NCI-H2227 (cell line): ENCODE measurements at regions not wholly inside any gene's neighbourhood (a gene's known extent, or its start where the extent isn't known, plus 50 kb on each side); places are given as distances from the start of the nearest gene placed in this dataset.
"Not testable (repeated sequence)": the region's sequence is repeated elsewhere in the genome, so short reads cannot be mapped to it uniquely, and the experiment has no call there.

ENCODE experiments used
- DNase-seq: peaks from one replicate; lab custom pipeline; 2025; ENCODE audit not compliant: unreplicated experiment; lab: John Stamatoyannopoulos, UW

DNA sequence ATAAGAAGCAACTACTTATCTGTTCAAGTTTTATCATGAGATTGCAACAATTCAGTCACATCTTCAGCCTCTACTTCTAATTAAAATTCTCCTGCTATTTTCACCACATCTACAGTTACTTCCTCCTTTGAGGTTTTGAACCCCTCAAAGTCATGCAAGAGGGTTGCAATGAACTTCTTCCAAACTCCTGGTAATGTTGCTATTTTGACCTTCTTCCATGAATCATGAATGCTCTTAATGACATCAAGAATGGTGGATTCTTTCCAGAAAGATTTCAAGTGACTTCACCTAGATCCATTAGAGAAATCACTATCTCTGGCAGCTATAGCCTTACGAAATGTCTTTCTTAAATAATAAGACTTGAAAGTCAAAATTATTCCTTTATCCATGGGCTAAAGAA lies 1052.8 kb upstream of the NRXN1 start:
- no peak for DNase-seq

DNA sequence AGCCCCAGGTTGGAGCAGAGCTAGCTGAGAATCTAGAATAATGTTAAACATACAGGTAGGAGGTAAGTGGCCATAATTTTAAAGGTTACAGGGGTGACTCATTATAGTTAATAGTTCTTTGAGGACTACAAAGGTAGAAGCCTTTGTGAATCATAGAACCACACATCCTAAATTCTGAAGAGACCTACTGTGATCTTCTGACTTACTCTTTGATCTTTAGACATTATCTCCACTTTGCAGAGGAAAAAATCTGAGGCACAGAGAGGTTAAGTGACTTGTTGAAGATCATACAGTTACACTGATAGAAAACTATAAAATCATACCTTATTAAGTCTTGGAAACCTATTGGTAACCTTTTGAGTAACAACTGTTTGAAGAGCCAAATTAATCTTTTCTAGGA lies 1051.3 kb upstream of the NRXN1 start:
- no peak for DNase-seq

DNA sequence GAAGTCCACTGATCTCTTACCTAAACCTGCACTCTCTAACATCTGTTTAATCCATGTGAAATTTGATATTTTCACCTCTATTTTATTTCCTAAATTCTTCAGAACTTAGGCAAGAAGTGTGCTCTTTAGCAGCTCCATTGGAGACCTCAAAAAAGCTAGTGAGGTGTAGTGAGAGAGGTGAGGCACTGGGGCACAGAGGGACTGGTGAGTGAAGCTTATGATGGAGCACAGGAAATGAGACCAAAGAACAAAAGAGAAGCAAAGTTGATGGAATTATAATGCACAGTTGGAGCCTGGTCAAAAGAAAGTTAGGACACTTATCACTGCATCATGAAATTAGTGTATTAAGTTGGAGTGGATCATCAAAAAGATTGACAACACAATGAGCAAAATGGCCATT lies 1050.7 kb upstream of the NRXN1 start:
- DNase-seq = no peak

DNA sequence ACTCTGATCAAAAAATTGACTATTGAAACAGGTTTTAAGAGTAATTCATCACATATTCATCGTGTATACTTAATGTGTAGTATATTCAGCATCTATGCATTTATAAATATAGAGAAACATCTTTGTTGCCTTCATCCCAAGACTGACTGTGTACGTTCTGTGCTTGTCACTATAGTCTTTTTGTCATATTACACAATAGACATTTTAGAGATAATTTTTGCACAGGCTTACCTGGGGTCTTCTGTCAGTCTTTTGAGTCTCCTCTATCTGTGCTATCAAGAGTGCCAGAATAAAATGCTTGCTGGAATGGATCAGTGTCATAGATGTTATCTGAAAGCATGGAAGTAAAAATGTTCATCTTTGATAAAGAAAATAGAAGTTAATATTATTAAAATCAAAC lies 1047.7 kb upstream of the NRXN1 start:
- DNase-seq = no peak

DNA sequence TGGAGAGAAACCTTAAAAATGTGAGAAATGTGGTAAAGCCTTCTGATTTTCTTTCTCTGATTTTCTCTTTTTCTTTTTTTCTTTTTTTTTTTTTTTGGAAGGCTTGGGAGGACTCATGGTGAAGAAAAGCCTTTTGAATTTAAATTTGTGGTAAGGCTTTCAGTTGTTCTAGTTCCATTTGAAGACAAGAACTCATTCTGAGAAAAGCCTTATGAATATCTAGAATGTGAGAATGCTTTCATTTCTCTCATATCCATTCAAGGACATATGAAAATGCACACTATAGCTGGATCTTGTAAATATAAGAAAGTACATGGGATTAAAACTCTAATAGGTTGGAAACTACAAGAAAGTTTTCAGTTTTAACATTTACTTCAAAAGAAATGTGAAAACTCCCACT lies 1045.2 kb upstream of the NRXN1 start:
- no peak for DNase-seq

DNA sequence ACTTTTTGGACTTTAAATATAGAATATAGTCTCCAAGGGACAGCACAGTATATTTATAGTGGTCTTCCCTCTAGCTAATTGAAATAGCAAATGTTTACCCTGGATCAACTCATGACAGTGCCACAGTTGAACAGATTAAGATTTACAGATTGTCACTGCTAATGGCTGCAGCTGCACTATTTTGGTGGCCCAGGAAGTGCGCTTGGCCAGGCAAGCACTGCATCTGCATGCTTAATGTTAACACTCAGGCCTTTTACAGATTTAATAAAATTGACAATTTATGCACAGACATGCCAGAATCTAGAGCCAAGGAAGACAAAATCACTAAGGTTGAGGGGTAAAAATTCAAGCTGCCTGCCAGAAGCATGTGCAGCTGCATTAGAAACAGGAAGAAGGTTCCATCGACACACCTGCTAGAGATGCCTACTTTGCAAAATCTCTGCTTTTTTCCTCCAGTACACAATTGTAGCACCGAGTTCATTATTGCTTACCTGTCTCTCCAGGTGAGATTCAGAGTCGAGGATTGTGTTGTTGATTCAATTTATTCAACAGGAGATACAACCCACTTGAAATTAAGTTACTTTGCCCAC lies 1042.3 kb upstream of the NRXN1 start:
- no peak for DNase-seq

DNA sequence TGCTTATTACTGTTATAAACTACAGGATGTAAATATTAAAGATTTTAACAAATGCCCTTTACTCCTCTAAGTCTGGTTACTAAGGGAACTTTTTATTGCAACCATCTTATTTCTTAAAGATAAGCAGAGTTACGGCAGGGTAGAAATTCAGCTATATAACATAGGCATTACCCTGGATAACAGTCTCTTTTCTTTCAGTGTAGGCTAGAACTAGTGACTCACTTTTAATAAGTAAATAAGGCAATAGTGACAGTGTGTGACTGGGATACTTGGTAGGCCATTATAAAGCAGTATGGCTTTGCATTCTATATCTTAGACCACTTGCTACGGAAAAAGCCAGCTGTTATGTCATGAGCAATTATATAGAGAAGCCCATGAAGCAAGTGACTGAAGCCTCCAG lies 1041.0 kb upstream of the NRXN1 start:
- no peak for DNase-seq

DNA sequence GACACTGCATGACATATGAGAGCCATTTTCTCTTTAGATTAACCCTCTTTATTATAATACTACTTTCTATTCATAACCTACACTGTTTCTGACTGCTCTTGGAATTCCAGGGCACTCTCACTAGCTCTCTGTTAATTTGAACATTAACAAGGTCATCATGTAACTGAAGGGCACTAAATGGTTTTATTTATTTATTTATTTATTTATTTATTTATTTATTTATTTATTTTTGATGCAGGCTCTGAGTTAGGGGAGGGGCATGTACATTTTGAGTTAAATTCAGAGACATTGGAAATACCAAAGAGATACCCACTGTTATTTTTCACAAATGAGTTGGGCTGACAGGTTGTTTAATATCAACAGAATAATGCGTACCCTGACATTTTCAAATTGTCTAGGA lies 1038.7 kb upstream of the NRXN1 start:
- no peak for DNase-seq

DNA sequence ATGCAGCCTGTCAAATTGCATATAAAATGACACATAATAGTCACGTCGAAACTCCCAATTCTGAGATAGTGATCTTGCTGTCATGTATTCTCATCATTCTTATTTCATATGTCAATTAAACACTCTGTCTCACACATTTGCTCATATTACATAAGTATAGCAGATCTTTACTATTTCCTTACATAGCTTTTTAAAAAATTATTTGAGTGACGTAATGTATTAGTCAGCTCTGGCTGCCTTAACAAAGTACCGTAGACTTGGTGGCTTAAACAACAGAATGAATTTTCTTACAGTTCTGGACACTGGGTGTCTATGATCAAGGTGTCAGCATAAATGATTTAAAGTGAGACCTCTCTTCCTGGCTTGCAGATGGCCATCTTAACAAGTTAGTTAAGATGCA lies 1032.3 kb upstream of the NRXN1 start:
- no peak for DNase-seq

DNA sequence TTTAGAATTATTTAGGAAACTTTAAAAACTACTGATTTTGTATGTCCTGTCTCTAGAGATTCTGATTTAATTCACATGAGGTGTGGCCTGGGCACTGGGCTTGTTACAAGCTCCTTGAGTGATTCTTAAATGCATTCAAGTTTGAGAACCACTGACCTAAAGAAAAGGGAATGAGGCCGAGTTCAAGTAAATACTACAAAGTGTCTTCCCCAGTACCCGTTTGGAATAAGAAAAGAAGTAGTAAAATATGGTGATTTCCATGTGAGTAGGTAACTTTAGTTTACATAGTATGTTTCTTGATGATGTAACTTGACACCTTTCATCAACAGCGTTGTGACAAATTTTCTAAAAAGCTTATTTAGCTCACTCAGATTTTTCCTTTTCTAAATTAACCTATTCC lies 1022.9 kb upstream of the NRXN1 start:
- no peak for DNase-seq

DNA sequence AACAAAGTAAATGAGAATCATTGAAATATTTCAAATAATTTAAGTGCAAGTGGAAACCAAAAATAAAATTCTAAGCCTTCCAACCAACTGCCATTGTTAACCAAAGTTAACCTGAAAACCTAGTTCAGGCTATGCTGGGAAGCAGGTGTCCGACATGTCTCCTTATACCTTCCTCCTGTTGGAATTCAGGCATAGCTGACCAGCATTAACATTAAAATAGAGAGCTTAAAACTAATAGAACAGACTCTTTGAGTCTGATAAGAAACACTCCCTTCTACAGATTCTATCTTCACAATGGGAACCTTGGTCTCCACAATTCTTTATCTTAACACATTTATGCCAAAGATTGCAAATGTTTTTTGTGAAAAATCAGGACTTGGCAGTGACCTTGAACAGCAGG lies 1004.9 kb upstream of the NRXN1 start:
- DNase-seq = no peak

DNA sequence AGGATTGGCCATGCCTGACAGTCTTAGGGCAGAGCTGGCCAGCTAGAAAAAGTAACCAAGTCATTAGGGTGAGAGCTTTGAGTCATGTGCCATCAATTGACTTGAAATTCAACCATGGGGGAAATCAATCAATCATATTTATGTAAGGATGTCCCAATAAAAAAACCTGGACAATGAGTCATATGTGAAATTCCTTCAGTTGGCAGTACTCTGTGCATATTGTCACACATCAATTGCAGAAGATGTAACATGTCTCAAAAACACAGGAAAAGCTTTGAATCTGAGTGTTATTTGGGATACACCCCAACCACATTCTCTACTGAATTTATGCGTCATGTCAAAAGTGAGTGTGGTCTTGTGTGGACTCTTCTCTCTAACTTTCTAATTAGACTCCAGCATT lies 1004.1 kb upstream of the NRXN1 start:
- no peak for DNase-seq

DNA sequence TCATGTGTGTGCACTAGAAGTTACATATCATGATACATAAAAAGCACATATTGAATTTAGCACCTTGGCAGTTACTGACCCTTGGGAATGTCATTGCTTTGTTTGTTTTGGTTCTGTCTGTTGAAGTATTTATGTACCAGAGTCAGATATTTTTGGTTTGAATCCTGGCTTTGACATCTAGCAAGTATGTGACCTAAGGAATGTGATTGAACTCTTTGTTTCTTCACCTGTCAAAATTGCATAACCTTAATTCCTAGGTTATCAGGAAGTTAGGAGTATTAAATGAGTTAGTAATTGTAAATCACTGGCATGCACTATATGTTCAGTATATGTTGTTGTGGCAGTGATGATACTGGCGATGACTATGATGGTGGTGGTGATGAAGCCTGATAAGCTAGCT lies 1003.5 kb upstream of the NRXN1 start:
- DNase-seq = no peak

DNA sequence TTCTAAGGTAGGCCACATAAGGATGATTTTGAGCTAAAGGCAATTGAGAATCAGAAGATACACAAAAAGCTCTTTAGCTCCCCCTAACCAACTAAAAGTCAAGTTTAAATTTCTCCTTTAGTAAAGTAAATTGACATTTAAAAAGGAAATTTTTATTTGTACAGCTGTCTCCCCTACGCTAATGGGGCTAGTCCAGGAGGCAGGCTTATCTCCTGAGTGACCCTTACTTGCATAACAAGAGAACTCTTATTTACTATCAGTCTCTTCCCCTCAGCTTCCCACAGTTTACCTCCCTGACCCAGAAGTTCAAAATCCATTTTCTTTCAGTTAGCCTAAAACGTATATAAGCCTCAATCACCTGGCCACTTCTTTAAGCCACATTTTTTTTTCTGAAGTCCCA lies 1002.8 kb upstream of the NRXN1 start:
- DNase-seq = no peak

DNA sequence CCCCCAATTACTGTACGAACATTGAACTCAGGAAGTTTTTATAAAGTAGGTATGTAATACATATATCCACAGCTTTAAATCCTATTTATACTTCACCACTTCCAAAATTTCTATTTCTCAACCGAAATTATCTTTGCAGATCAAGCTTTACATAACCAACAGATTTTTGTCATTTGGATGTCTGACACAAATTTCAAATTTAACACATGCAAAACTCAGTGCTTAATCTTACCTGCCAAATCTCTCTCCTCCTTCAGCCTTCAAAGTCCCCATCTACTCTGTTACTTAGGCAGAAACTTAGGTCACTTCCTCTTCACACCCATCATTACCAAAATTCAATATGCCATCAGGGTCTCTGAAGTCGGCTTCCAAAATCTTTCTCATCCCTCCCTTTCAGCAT lies 990.1 kb upstream of the NRXN1 start:
- DNase-seq = no peak

DNA sequence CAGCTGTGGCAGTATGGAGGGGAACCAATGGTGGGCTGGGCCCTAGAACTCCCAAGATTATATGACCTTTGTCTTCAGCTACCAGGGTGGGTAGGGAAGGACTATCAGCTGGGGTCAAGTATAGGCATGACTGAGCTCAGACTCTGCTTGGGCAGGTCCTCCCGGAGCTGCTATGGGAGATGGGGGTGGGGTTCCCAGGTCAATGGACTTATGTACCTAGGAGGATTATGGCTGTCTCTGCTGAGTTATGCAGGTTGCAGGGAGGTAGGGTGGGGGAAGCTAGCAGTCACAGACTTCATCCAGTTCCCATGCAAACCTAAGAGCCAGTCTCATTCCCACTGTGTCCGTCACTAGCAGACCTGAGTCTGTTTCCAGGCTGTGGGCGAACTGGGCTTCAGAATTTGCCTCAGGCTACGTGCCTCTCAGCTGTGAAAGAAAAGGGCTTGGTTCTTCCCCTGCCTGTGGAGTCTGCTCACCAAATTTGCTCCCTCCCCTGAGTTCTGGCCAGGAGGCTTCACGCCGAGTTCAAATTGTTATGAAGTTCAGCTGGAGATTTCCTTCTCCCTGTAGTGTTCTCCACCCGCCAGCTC lies 985.8 kb upstream of the NRXN1 start:
- DNase-seq = no peak

DNA sequence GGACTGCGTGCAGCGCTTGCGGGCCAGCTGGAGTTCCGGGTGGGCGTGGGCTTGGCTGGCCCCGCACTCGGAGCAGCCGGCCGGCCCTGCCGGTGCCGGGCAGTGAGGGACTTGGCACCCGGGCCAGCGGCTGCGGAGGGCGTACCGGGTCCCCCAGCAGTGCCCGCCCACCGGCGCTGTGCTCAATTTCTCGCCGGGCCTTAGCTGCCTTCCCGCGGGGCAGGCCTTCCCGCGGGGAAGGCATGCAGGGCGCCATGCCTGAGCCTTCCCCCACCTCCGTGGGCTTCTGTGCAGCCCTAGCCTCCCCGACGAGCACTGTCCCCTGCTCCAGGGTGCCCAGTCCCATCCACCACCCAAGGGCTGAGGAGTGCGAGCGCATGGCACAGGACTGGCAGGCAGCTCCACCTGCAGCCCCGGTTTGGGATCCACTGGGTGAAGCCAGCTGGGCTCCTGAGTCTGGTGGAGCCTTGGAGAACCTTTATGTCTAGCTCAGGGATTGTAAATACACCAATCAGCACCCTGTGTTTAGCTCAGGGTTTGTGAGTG lies 975.0 kb upstream of the NRXN1 start:
- not testable (repeated sequence) for DNase-seq

DNA sequence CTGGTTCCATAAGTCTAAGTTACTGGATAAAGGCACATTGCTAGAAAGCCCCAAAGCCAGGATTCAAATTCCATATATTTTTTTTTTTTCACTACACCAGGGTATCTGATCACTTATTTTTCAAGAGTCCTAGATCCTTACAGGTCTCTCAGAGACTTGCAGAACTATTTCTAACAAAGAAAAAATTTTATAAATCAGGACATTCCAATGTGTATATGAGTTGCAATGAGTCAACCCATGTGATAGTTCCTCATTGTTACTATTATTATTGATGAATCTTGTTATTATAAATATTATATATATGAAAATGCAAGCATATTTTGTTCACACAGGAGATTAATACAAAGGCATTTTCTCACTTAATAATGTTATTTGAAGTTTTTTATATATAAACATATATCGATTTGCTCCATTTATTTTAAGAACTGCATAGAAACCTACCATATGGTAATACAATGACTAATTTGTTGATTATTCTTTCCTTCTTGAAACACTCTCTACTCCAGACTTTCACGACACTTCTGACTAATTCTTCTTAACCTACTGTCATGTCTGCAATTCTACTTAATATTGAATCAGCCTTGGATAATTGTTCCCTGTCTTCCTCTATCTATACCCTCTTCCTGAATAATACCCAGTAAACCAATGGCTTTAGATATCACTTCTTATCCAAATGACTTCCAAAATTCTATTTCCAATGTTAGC lies 968.4 kb upstream of the NRXN1 start:
- DNase-seq = no peak

DNA sequence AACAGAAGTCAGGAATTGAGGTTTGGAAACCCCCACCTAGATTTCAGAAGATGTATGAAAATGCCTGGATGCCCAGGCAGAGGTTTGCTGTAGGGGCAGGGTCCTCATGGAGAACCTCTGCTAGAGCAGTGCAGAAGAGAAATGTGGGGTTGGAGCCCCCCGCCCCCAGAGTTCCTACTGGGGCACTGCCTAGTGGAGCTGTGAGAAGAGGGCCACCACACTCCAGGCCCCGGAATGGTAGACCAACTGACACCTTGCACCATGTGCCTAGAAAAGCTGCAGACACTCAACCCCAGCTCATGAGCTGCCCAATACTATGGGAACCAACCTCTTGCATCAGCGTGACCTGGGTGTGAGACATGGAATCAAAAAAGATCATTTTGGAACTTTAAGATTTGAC lies 967.0 kb upstream of the NRXN1 start:
- DNase-seq = no peak

DNA sequence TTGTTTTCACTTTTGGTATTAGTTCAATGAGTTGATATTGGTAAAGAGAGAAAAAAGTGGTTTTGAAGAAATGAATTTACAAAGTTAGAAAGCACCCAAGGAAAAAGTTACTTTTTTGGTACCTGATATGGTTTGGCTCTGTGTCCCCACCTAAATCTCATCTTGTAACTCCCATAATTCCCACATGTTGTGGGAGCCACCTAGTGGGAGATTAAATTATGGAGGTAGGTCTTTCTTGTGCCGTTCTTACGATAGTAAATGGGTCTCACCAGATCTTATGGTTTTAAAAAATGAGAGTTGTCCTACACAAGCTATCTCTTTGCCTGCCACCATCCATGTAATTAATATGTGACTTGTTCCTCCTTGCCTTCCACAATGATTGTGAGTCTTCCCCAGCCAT lies 965.6 kb upstream of the NRXN1 start:
- no peak for DNase-seq

DNA sequence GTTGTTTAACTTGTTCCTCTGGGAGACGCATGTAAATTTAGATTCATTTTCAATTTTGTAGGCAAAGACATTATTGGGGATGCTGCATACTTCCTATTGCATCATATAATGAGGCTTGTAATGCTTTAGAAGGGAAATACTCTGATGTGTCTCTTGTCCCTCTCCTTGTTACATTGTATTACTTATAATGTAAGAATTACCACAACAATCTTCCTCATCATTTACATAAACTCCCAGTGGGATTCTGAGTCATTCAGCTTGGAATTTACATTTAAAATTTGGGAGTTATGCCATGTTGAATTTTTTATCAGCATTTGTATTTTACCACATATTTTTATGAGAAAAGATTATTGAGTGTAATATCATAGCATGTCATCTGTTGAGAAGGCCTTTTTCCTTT lies 963.4 kb upstream of the NRXN1 start:
- DNase-seq = no peak

DNA sequence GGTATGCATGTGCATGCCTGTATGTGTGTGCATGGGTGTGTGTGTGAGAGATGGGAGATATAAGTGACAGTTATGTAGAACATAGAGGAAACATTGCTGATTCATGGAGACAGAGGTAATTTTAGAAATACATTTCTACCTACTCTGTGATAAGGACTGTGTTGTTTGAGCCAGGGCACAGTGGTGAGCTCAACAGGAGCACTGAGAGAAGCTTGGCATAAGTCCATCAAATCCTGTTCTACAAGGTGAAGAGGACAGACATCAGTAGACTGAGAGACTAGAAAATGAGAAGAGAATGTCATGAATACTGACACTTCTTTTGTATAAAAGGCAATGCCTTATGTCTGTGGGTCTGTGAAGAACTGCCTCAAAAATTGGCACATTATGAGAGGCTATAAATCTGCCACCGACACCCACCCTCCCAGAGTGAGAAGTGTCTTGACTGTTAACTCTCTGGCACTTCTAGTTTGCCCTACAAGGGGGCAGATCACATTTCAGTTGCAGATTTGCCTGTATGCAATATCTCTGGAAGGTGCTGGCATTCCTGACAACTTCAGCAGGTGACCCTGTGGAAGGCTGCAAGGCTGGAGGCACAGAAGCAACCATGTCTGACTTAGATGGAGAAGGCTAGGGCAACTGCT lies 962.3 kb upstream of the NRXN1 start:
- no peak for DNase-seq
